ENCODE measurements at regions not wholly inside any gene's neighbourhood (a gene's known extent, or its start where the extent isn't known, plus 50 kb on each side); places are given as distances from the start of the nearest gene placed in this dataset.
"Not testable (repeated sequence)": the region's sequence is repeated elsewhere in the genome, so short reads cannot be mapped to it uniquely, and the experiment has no call there.

- DNase-seq: no peak
These were observed 1343.9 kb upstream of the CHAC2 start for GRCh38 chr2:52423655-52424054.

- no peak for DNase-seq
These were observed 1344.5 kb upstream of the CHAC2 start for GRCh38 chr2:52423111-52423510.

GRCh38 chr2:52416340-52416739, 1351.3 kb upstream of the CHAC2 start:
- DNase-seq: peak; percentile 13

- no peak for DNase-seq
These were observed 1352.9 kb upstream of the CHAC2 start for GRCh38 chr2:52414561-52415295.

GRCh38 chr2:52409308-52410118, 1358.1 kb upstream of the CHAC2 start:
- not testable (repeated sequence) for DNase-seq

- DNase-seq: no peak
These were observed 1361.6 kb upstream of the CHAC2 start for GRCh38 chr2:52405980-52406379.

GRCh38 chr2:52404866-52405265, 1362.7 kb upstream of the CHAC2 start:
- no peak for DNase-seq

GRCh38 chr2:52404046-52404445, 1363.6 kb upstream of the CHAC2 start:
- no peak for DNase-seq

- DNase-seq: no peak
These were observed 1365.5 kb upstream of the CHAC2 start for GRCh38 chr2:52402128-52402527.

- no peak for DNase-seq
These were observed 1364.9 kb upstream of the NRXN1 start for GRCh38 chr2:52396836-52397235.

GRCh38 chr2:52395912-52396311, 1364.0 kb upstream of the NRXN1 start:
- DNase-seq: no peak

GRCh38 chr2:52391621-52392020, 1359.7 kb upstream of the NRXN1 start:
- no peak for DNase-seq

- no peak for DNase-seq
These were observed 1358.7 kb upstream of the NRXN1 start for GRCh38 chr2:52390651-52391050.

GRCh38 chr2:52387937-52388590, 1356.1 kb upstream of the NRXN1 start:
- DNase-seq: no peak

GRCh38 chr2:52386433-52387030, 1354.6 kb upstream of the NRXN1 start:
- DNase-seq: no peak

GRCh38 chr2:52383541-52383940, 1351.6 kb upstream of the NRXN1 start:
- DNase-seq: no peak

- DNase-seq: no peak
These were observed 1337.2 kb upstream of the NRXN1 start for GRCh38 chr2:52369178-52369577.

- no peak for DNase-seq
These were observed 1336.2 kb upstream of the NRXN1 start for GRCh38 chr2:52368141-52368540.

GRCh38 chr2:52365946-52366345, 1334.0 kb upstream of the NRXN1 start:
- DNase-seq: no peak

GRCh38 chr2:52356556-52356955, 1324.6 kb upstream of the NRXN1 start:
- DNase-seq: no peak

- no peak for DNase-seq
These were observed 1315.4 kb upstream of the NRXN1 start for GRCh38 chr2:52347292-52347691.

- DNase-seq: no peak
These were observed 1313.7 kb upstream of the NRXN1 start for GRCh38 chr2:52345676-52346075.

GRCh38 chr2:52345082-52345481, 1313.2 kb upstream of the NRXN1 start:
- no peak for DNase-seq

All from kidney glomerular epithelial cell (primary cell).